ENCODE measurements at regions not wholly inside any gene's neighbourhood (a gene's known extent, or its start where the extent isn't known, plus 50 kb on each side); places are given as distances from the start of the nearest gene placed in this dataset.

DNA sequence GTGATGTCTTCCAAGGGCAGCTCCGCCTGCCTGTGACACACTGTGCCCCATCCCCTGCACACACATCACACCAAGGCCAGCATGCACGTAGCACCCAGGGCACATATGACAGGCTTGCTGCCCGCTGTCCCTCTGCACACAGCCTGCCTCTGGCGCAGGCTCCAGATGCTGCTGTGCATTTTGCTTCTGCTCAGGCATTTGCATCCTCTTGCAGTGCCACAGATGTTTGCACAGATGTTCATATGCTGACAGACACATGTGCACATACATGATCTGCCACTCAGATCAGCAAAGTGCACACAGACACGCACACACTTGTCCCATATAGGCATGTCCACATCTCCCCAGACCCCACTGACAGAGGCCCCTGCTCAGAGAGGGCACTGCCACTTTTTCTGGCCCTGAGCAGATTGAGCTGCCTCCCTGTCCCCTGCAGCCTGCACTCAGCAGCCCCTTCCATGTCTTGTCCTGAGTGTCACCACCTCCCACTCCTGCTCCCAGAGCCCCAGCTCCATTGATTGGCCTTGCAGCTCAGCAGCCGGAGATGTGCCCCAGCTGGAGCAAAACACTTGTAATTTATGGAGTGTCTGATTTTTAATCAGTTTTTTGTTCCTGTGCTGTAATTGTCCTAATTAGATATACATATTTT, 115.1 kb upstream of the RPL38 start:
- Histone ChIP-seq H2AFZ (ENCODE audit: low read depth, low read length, poor library complexity, severe bottlenecking) (no peak overlapping the region), H3K27me3 (ENCODE audit: insufficient read depth, low read length) (peaks cover 18% of the 10 kb centered on the region; the same call in 1 of the 2 replicates), H3K4me2 (ENCODE audit: low read length) (no peak overlapping the region), H4K20me1 (ENCODE audit: insufficient read depth) (no peaks in the 10 kb centered on the region), H3K36me3 (ENCODE audit: control insufficient read depth in 1 of 2, insufficient read depth in 2 of 2, low read length in 2 of 2) (no peaks in the 10 kb centered on the region), H3K79me2 (ENCODE audit: insufficient read depth, low read length) (no peaks in the 10 kb centered on the region), H3K9me3 (ENCODE audit: control insufficient read depth in 1 of 2, insufficient read depth in 1 of 2, low read depth in 1 of 2, low read length in 2 of 2) (peaks cover 14 to 15% of the 10 kb centered on the region in 2 experiments; a peak in 3 of 4 replicates), H3K4me1 (ENCODE audit: control insufficient read depth in 1 of 2, insufficient read depth in 2 of 2, low read length in 2 of 2) (no peaks in the 10 kb centered on the region), H3K9me2 (ENCODE audit: insufficient read depth) (no peaks in the 10 kb centered on the region), H3K4me3 (replicated peaks in 1 of 2; ENCODE audit: low read depth in 1 of 2, low read length in 2 of 2) (no peak overlapping the region), H3K9ac (ENCODE audit: low read length) (no peak overlapping the region), H3K27ac (ENCODE audit: low read depth, low read length) (no peak overlapping the region)
- DNase-seq (ENCODE audit: low read depth, low spot score) = no peak
- no peak for TF ChIP-seq RAD21 (IDR thresholded peaks at IDR 0.05; ENCODE audit: low read depth)
- TF ChIP-seq CBX3 (IDR thresholded peaks at IDR 0.05; ENCODE audit: low read depth) = no peak
- TF ChIP-seq TCF7L2 (IDR thresholded peaks at IDR 0.05; ENCODE audit: borderline replicate concordance, extremely low read depth, insufficient read depth, insufficient read length) = no peak
- no peak for TF ChIP-seq JUND (IDR thresholded peaks at IDR 0.05)
- TF ChIP-seq YY1 (IDR thresholded peaks at IDR 0.05; ENCODE audit: extremely low read depth, insufficient replicate concordance, low read depth, low read length) = no peak
- TF ChIP-seq, protein P1, sequence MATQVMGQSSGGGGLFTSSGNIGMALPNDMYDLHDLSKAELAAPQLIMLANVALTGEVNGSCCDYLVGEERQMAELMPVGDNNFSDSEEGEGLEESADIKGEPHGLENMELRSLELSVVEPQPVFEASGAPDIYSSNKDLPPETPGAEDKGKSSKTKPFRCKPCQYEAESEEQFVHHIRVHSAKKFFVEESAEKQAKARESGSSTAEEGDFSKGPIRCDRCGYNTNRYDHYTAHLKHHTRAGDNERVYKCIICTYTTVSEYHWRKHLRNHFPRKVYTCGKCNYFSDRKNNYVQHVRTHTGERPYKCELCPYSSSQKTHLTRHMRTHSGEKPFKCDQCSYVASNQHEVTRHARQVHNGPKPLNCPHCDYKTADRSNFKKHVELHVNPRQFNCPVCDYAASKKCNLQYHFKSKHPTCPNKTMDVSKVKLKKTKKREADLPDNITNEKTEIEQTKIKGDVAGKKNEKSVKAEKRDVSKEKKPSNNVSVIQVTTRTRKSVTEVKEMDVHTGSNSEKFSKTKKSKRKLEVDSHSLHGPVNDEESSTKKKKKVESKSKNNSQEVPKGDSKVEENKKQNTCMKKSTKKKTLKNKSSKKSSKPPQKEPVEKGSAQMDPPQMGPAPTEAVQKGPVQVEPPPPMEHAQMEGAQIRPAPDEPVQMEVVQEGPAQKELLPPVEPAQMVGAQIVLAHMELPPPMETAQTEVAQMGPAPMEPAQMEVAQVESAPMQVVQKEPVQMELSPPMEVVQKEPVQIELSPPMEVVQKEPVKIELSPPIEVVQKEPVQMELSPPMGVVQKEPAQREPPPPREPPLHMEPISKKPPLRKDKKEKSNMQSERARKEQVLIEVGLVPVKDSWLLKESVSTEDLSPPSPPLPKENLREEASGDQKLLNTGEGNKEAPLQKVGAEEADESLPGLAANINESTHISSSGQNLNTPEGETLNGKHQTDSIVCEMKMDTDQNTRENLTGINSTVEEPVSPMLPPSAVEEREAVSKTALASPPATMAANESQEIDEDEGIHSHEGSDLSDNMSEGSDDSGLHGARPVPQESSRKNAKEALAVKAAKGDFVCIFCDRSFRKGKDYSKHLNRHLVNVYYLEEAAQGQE (IDR thresholded peaks at IDR 0.05; ENCODE audit: low read depth) = no peak
- TF ChIP-seq ZFX (IDR thresholded peaks at IDR 0.05) = no peak
- no peak for TF ChIP-seq SP1 (IDR thresholded peaks at IDR 0.05; ENCODE audit: low read depth)
- no peak for TF ChIP-seq FOSL1 (IDR thresholded peaks at IDR 0.05; ENCODE audit: low read depth)
- no peak for TF ChIP-seq MAX (IDR thresholded peaks at IDR 0.05)
- no peak for TF ChIP-seq SRF (IDR thresholded peaks at IDR 0.05; ENCODE audit: low read depth)
- no peak for TF ChIP-seq ZBTB33 (IDR thresholded peaks at IDR 0.05; ENCODE audit: extremely low read depth, insufficient replicate concordance, low read length)
- TF ChIP-seq ZNF274 (IDR thresholded peaks at IDR 0.05; ENCODE audit: low read depth, low read length) = no peak
- TF ChIP-seq EZH2 (IDR thresholded peaks at IDR 0.05) = no peak
- no peak for TF ChIP-seq POLR2A (IDR thresholded peaks at IDR 0.05; ENCODE audit: borderline replicate concordance, extremely low read depth, insufficient read depth, insufficient read length)
- no peak for TF ChIP-seq POLR2AphosphoS5 (IDR thresholded peaks at IDR 0.05; ENCODE audit: low read depth, low read length)
- no peak for TF ChIP-seq CEBPB (IDR thresholded peaks at IDR 0.05; ENCODE audit: low read depth)
- TF ChIP-seq SIN3A (IDR thresholded peaks at IDR 0.05; ENCODE audit: low read depth) = no peak
- TF ChIP-seq EZH2phosphoT487 (IDR thresholded peaks at IDR 0.05; ENCODE audit: borderline replicate concordance) = no peak
- no peak for TF ChIP-seq EGR1 (IDR thresholded peaks at IDR 0.05; ENCODE audit: low read depth)
- ChIA-PET RAD21 (ENCODE audit: low non-redundant PET in 1 of 2, low total read pairs in 2 of 2, uncharacterized antibody in 2 of 2, unreplicated experiment in 2 of 2) (no interaction called here), POLR2A (no interaction called here), CTCF (no interaction called here)
- no TSS peak for BruUV-seq (replicated peaks)
- intact Hi-C loops (cut with micrococcal nuclease) = no loop called here
- no peak for ATAC-seq

Measured in HCT116 (cell line).